ENCODE measurements at regions not wholly inside any gene's neighbourhood (a gene's known extent, or its start where the extent isn't known, plus 50 kb on each side); places are given as distances from the start of the nearest gene placed in this dataset.

DNA sequence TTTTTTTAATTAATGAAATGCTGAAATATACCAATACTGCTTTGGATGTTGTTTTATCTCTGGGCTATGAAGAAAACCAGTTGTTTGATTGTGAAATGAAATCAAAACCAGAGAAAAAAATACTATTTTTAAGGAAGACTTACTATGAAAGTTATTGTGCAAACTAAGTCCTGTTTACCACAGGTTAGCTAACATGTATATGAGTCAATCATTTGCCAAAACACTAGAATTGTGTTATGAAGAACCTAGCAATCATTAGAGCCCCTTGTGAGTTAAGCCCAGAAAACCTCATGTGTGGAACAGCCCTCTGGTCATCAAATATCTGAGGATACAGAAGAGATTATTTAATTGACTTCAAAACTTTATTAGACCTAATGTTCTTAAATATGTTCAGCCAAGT lies 83.7 kb downstream of the FAT3 start:
- intact Hi-C loops (cut with DNase I; ENCODE audit: low total_unique reads) = no loop called here
- DNase-seq = no peak
- H3K9me3 ChIP-seq = no peaks in the 10 kb centered on the region
- peaks cover 0 to 10% (median 4%) of the 10 kb centered on the region in 4 donors for H3K4me1 ChIP-seq
- H3K27me3 ChIP-seq = no peaks in the 10 kb centered on the region
- TF ChIP-seq POLR2A (IDR thresholded peaks at IDR 0.05) = no peak
- TF ChIP-seq EP300 (IDR thresholded peaks at IDR 0.05) = no peak
- no peak for TF ChIP-seq POLR2AphosphoS5 (IDR thresholded peaks at IDR 0.05)
- TF ChIP-seq, protein P1, sequence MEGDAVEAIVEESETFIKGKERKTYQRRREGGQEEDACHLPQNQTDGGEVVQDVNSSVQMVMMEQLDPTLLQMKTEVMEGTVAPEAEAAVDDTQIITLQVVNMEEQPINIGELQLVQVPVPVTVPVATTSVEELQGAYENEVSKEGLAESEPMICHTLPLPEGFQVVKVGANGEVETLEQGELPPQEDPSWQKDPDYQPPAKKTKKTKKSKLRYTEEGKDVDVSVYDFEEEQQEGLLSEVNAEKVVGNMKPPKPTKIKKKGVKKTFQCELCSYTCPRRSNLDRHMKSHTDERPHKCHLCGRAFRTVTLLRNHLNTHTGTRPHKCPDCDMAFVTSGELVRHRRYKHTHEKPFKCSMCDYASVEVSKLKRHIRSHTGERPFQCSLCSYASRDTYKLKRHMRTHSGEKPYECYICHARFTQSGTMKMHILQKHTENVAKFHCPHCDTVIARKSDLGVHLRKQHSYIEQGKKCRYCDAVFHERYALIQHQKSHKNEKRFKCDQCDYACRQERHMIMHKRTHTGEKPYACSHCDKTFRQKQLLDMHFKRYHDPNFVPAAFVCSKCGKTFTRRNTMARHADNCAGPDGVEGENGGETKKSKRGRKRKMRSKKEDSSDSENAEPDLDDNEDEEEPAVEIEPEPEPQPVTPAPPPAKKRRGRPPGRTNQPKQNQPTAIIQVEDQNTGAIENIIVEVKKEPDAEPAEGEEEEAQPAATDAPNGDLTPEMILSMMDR (IDR thresholded peaks at IDR 0.05) = no peak
- no peak overlapping the region for H3K4me3 ChIP-seq
- H3K27ac ChIP-seq = no peak overlapping the region
- no peaks in the 10 kb centered on the region for H3K36me3 ChIP-seq

DNA sequence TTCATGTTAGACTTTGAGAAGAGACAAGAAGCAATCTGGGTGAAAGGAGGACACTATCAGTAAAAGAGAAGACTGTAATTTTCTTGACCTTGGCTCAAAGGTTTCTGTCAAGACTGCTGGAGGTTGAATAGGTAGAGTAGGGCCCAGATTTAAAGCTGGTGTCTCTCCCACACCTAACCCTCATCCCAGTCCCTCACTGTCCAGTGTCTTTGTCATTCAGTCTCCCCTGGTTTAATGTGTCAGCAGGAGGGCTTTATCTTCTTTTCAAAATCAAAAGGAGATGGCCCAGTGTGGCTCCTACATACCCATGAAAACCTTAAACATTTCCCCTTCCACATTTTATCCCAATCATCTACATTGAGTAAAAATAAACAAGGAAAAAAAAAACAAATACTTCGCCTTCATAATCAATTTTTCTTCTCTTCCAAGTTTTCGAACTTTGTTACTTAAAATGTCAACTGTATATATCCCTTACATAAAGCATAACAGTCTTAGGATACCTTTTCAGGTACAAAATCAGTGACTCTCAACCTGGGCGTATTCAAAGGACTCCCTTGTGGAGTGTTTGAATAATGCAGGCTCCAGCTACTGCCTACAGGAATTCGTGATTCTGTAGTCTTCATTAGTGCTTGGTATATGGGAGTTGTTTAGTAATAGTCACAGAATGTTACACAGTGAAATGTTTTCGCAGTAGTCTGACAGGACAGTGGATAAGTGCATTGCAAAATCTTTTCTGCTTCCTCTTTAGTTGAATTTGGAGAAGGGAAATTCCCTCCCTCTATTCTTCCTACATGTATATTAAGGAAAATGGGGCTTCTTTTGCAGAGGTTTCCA lies 87.2 kb downstream of the FAT3 start:
- Histone ChIP-seq H3K4me1 (peaks cover 0 to 24% (median 3%) of the 10 kb centered on the region in 4 donors), H3K4me3 (no peak overlapping the region), H3K9me3 (no peaks in the 10 kb centered on the region), H3K36me3 (no peaks in the 10 kb centered on the region), H3K27me3 (no peaks in the 10 kb centered on the region), H3K27ac (no peak overlapping the region)
- no peak for DNase-seq
- WGBS, 5 donors = 65 to 73% (median 69%) methylated on average over 5 of the region's 5 CpGs
- TF ChIP-seq, protein P1 (IDR thresholded peaks at IDR 0.05) = no peak
- TF ChIP-seq POLR2A (IDR thresholded peaks at IDR 0.05) (no peak), EP300 (IDR thresholded peaks at IDR 0.05) (no peak), POLR2AphosphoS5 (IDR thresholded peaks at IDR 0.05) (no peak)
- intact Hi-C loops (cut with DNase I; ENCODE audit: low total_unique reads) = no loop called here

DNA sequence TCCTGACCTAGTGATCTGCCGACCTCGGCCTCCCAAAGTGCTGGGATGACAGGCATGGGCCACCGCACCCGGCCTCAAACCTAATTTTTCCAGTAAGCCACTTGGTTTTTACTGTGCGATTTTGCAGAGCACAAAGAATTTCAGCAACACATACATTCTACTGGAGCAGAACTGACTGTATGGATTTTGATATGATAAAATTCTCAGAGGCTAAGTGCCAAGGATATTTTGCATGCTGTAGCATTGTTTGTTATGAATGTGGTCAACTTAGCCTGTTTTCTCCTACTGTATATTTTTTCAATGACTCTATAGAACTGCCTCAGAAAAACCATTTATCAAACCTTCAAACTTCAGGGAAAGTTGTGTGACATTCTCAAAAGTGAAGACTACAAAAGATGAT lies 89.2 kb downstream of the FAT3 start:
- H3K4me1 ChIP-seq = peaks cover 0 to 16% (median 0%) of the 10 kb centered on the region in 4 donors
- no peak for DNase-seq
- TF ChIP-seq EP300 (IDR thresholded peaks at IDR 0.05) (no peak), POLR2A (IDR thresholded peaks at IDR 0.05) (no peak), POLR2AphosphoS5 (IDR thresholded peaks at IDR 0.05) (no peak)
- TF ChIP-seq, protein P1 (IDR thresholded peaks at IDR 0.05) = no peak
- H3K27me3 ChIP-seq = no peaks in the 10 kb centered on the region
- no peaks in the 10 kb centered on the region for H3K36me3 ChIP-seq
- 93 to 99% (median 94%) methylated on average over 5 of the region's 5 CpGs for WGBS, 5 donors
- H3K27ac ChIP-seq = no peak overlapping the region
- intact Hi-C loops (cut with DNase I; ENCODE audit: low total_unique reads) = no loop called here
- no peaks in the 10 kb centered on the region for H3K9me3 ChIP-seq
- H3K4me3 ChIP-seq = no peak overlapping the region

DNA sequence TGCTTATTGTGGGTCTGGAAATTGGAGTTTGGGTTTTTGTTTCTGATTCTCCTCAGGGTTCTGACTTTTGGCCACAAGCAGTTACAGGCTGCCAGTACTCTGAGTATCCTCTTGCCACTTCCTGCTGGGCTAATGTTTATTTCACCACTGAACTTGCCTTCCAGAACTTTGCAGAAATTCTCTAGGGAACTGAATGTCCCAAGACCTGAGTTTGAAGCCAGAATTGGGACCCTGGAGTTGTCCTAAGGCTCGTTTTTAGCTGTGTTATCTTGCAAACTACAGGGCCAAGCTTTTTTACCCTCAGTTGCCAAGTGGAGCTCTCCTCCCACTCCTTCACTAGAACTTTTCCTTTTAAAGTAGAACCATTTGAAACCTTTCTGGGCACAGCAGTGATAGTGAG lies 89.9 kb downstream of the FAT3 start:
- no peak overlapping the region for H3K4me3 ChIP-seq
- DNase-seq = no peak
- no peaks in the 10 kb centered on the region for H3K27me3 ChIP-seq
- H3K27ac ChIP-seq = peak overlapping the region in 1 of 5 donors; percentile 22
- intact Hi-C loops (cut with DNase I; ENCODE audit: low total_unique reads) = no loop called here
- 0 to 8% (median 8%) methylated on average over 1 of the region's 1 CpG for WGBS, 5 donors
- TF ChIP-seq POLR2AphosphoS5 (IDR thresholded peaks at IDR 0.05) = no peak
- no peak for TF ChIP-seq POLR2A (IDR thresholded peaks at IDR 0.05)
- no peak for TF ChIP-seq EP300 (IDR thresholded peaks at IDR 0.05)
- TF ChIP-seq, protein P1 (IDR thresholded peaks at IDR 0.05) = no peak
- H3K4me1 ChIP-seq = peaks cover 0 to 16% (median 0%) of the 10 kb centered on the region in 4 donors
- H3K9me3 ChIP-seq = no peaks in the 10 kb centered on the region
- H3K36me3 ChIP-seq = no peaks in the 10 kb centered on the region

Measured in stomach (tissue), 8 donors.